HCT116 (cell line): ENCODE measurements at regions not wholly inside any gene's neighbourhood (a gene's known extent, or its start where the extent isn't known, plus 50 kb on each side); places are given as distances from the start of the nearest gene placed in this dataset.
"Not testable (repeated sequence)": the region's sequence is repeated elsewhere in the genome, so short reads cannot be mapped to it uniquely, and the experiment has no call there.

Source experiments
- ATF3 ChIP-seq: IDR thresholded peaks from 2 replicates; pipeline ENCODE4 v1.6.1; 2012
- CEBPB ChIP-seq: IDR thresholded peaks from 2 replicates; pipeline ENCODE4 v1.6.1; 2012; ENCODE audit warnings: low read depth
- CTCF ChIP-seq, 3 experiments: fragments of 200-600 bp in 1 of 3; sonication (generic) in 1 of 3; IDR thresholded peaks in 2 of 3; conservative IDR thresholded peaks in 1 of 3; 2 replicates each; pipeline ENCODE4 v1.5.1; 2012 to 2017; ENCODE audit warnings: low read depth in 2 of 3, low read length in 2 of 3, antibody characterized with exemption in 1 of 3, borderline replicate concordance in 1 of 3, control low read depth in 1 of 3, mild to moderate bottlenecking in 1 of 3, mixed read lengths in 1 of 3, mixed run types in 1 of 3, moderate library complexity in 1 of 3; ENCODE audit not compliant: insufficient read depth in 1 of 3
- EZH2 ChIP-seq: fragments of 200-600 bp; sonication (generic); IDR thresholded peaks from 2 replicates; pipeline ENCODE4 v1.6.1; 2017; ENCODE audit warnings: antibody characterized with exemption, mixed run types
- FOSL1 ChIP-seq: IDR thresholded peaks from 2 replicates; pipeline ENCODE4 v1.6.1; 2012; ENCODE audit warnings: low read depth
- JUND ChIP-seq: IDR thresholded peaks from 2 replicates; pipeline ENCODE4 v1.6.1; 2012
- POLR2A ChIP-seq: IDR thresholded peaks from 2 replicates; pipeline ENCODE4 v1.7.0; 2011; ENCODE audit warnings: borderline replicate concordance; ENCODE audit not compliant: insufficient read depth, insufficient read length; ENCODE audit errors: extremely low read depth
- POLR2AphosphoS5 ChIP-seq: IDR thresholded peaks from 2 replicates; pipeline ENCODE4 v1.6.1; 2011; ENCODE audit warnings: mild to moderate bottlenecking, low read depth, low read length, moderate library complexity
- REST ChIP-seq: IDR thresholded peaks from 2 replicates; pipeline ENCODE4 v1.6.1; 2012; ENCODE audit warnings: low read depth
- SIN3A ChIP-seq: IDR thresholded peaks from 2 replicates; pipeline ENCODE4 v1.6.1; 2012; ENCODE audit warnings: low read depth
- YY1 ChIP-seq: IDR thresholded peaks from 2 replicates; pipeline ENCODE4 v1.6.1; 2011; ENCODE audit warnings: low read length, low read depth, moderate library complexity, mild to moderate bottlenecking; ENCODE audit not compliant: insufficient replicate concordance; ENCODE audit errors: extremely low read depth
- TF ChIP-seq, protein P1 (sequence below): IDR thresholded peaks from 2 replicates; pipeline ENCODE4 v1.6.1; 2012

DNA sequence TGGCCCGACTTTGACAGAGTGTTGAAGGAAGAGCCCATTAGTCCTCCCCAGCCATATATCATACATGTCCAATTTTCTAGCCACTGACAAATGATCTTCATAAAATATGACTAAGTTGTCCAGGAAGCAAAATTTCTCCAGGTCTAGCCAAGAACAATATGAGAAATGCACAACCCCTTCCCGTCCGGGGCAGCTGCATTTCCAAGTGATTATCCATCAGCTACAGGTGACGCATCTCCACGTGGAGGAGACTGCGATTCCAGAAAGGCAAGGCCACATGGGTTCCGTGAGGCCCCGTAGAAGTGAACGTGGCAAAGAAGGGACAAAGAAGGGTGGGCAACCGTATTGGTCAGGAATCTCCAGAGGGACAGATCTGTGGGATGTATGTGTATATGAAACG lies 118.6 kb downstream of the ATP6V0E2 start:
- TF ChIP-seq CTCF (IDR thresholded peaks at IDR 0.05 in 2 of 3, conservative IDR thresholded peaks at IDR 0.05 in 1 of 3; ENCODE audit: borderline replicate concordance in 1 of 3, insufficient read depth in 1 of 3, low read depth in 2 of 3, low read length in 2 of 3); ATF3; EZH2; POLR2AphosphoS5; POLR2A; FOSL1; REST; JUND; YY1; SIN3A; CEBPB: not testable (repeated sequence)
- TF ChIP-seq, protein P1, sequence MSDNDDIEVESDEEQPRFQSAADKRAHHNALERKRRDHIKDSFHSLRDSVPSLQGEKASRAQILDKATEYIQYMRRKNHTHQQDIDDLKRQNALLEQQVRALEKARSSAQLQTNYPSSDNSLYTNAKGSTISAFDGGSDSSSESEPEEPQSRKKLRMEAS = not testable (repeated sequence)
